SK-N-MC (cell line): ENCODE measurements at regions not wholly inside any gene's neighbourhood (a gene's known extent, or its start where the extent isn't known, plus 50 kb on each side); places are given as distances from the start of the nearest gene placed in this dataset.

Source experiments
- DNase-seq: peaks from one replicate; pipeline ENCODE4 v3.0.0-alpha.2; 2011; ENCODE audit warnings: low read depth, low spot score
- H3K27ac ChIP-seq: fragments of 200-600 bp; sonication (generic); 2 replicates; pipeline ENCODE4 v1.5.1; 2016; ENCODE audit warnings: mixed run types
- H3K36me3 ChIP-seq: fragments of 200-600 bp; sonication (generic); 2 replicates; pipeline ENCODE4 v1.6.1; 2017; ENCODE audit warnings: antibody characterized with exemption, low read length, mixed read lengths; ENCODE audit not compliant: insufficient read depth
- H3K4me3 ChIP-seq: fragments of 200-600 bp; sonication (generic); 2 replicates; pipeline ENCODE4 v1.5.1; 2016
- H3K9ac ChIP-seq: fragments of 200-600 bp; sonication (generic); 2 replicates; pipeline ENCODE4 v1.8.0; 2017; ENCODE audit warnings: mixed run types, mixed read lengths; ENCODE audit not compliant: insufficient read length
- H3K9me3 ChIP-seq: fragments of 200-600 bp; sonication (generic); 2 replicates; pipeline ENCODE4 v1.6.1; 2017; ENCODE audit warnings: low read depth, mild to moderate bottlenecking, antibody characterized with exemption, low read length, moderate library complexity, mixed read lengths
- EZH2 ChIP-seq: fragments of 200-600 bp; sonication (generic); IDR thresholded peaks from one replicate; pipeline ENCODE4 v1.6.1; 2017; ENCODE audit warnings: antibody characterized with exemption
- FOXP2 ChIP-seq: optimal IDR thresholded peaks from 2 replicates; pipeline ENCODE3; 2011; ENCODE audit warnings: mild to moderate bottlenecking, moderate library complexity; ENCODE audit not compliant: insufficient read depth; ENCODE audit errors: extremely low read length, control extremely low read depth
- POLR2AphosphoS5 ChIP-seq: IDR thresholded peaks from 2 replicates; pipeline ENCODE4 v1.6.1; 2012; ENCODE audit warnings: mild to moderate bottlenecking, low read depth, low read length, borderline replicate concordance

- no peak for DNase-seq
- TF ChIP-seq FOXP2 (no peak), EZH2 (no peak), POLR2AphosphoS5 (no peak)
Measured at GRCh38 chr5:116810951-116811350, 236.3 kb upstream of the SEMA6A start.

DNA sequence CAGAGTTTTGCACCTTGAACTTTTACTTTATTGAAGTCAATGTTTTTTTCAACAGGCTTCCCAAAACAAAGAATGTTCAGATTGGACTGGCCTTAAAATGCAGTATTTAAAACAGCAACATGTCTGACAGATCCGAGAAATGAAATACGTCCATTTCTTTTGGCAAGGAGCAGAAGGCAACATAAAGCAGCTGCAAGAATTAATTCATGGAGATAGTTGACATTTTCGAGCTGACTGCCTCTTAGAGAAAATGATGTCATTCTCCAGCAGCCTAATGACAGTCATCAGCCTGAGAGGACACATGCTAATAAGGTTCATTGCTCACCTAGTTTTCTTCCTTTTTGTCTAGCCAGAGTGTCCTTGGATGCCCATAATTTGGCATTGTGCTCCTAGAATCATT lies 232.2 kb upstream of the SEMA6A start:
- H3K36me3 ChIP-seq: no peaks in the 10 kb centered on the region
- H3K4me3 ChIP-seq: no peak overlapping the region
- TF ChIP-seq EZH2 (no peak), FOXP2 (no peak), POLR2AphosphoS5 (no peak)
- no peak for DNase-seq
- H3K9ac ChIP-seq: no peak overlapping the region
- no peak overlapping the region for H3K27ac ChIP-seq
- no peaks in the 10 kb centered on the region for H3K9me3 ChIP-seq

More at GRCh38 chr5:116810951-116811350, 236.3 kb upstream of the SEMA6A start:
- Histone ChIP-seq H3K9me3 (no peaks in the 10 kb centered on the region; the same call in 1 of the 2 replicates), H3K9ac (no peak overlapping the region), H3K4me3 (no peak overlapping the region), H3K27ac (no peak overlapping the region), H3K36me3 (no peaks in the 10 kb centered on the region)

GRCh38 chr5:116799401-116799800 lies 224.8 kb upstream of the SEMA6A start:
- DNase-seq: no peak
- no peaks in the 10 kb centered on the region for H3K36me3 ChIP-seq
- H3K9ac ChIP-seq: no peak overlapping the region
- H3K4me3 ChIP-seq: no peak overlapping the region
- H3K9me3 ChIP-seq: no peaks in the 10 kb centered on the region
- TF ChIP-seq EZH2 (no peak), POLR2AphosphoS5 (no peak), FOXP2 (no peak)
- no peak overlapping the region for H3K27ac ChIP-seq

- no peak for DNase-seq
Measured at GRCh38 chr5:116795189-116795588, 220.6 kb upstream of the SEMA6A start.

GRCh38 chr5:116789522-116789921 lies 214.9 kb upstream of the SEMA6A start:
- no peak for DNase-seq
- Histone ChIP-seq H3K4me3 (no peak overlapping the region), H3K27ac (no peak overlapping the region), H3K9me3 (no peaks in the 10 kb centered on the region; the same call in 1 of the 2 replicates), H3K36me3 (no peaks in the 10 kb centered on the region), H3K9ac (no peak overlapping the region)
- TF ChIP-seq EZH2 (no peak), POLR2AphosphoS5 (no peak), FOXP2 (no peak)

More at GRCh38 chr5:116795189-116795588, 220.6 kb upstream of the SEMA6A start:
- no peak for TF ChIP-seq FOXP2
- no peak for TF ChIP-seq POLR2AphosphoS5
- no peak for TF ChIP-seq EZH2
- Histone ChIP-seq H3K27ac (no peak overlapping the region), H3K36me3 (no peaks in the 10 kb centered on the region), H3K9me3 (no peaks in the 10 kb centered on the region), H3K9ac (no peak overlapping the region), H3K4me3 (no peak overlapping the region)

DNA sequence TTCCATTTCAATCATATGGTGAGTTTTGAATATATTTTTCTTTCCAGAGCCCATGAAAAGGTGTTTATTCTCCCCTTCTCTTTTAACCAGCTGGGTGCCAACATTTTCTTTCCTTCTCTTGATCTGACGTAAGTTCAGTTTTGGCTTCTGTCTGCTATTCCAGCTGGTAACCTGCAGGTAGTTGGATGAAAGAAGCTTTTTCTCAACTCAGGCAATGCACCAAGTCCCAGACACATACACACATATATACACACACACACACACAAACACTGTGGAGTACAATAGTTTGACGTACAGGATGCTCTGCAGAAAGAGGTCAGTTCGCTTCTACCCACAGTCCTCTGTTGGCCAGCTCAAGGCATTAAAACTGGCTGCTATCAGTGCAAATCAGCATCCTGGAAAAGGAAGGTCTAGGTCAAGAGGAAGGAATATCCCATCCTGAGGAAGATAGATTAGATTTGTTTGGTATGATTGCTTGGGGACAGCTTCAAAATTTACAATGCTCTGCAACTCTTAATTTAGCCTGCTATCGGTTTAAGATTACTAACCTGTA lies 214.3 kb upstream of the SEMA6A start:
- no peak overlapping the region for H3K9ac ChIP-seq
- TF ChIP-seq FOXP2: no peak
- no peak for TF ChIP-seq POLR2AphosphoS5
- TF ChIP-seq EZH2: no peak

GRCh38 chr5:116787570-116787969 lies 212.9 kb upstream of the SEMA6A start:
- no peaks in the 10 kb centered on the region for H3K36me3 ChIP-seq
- no peak overlapping the region for H3K9ac ChIP-seq
- no peaks in the 10 kb centered on the region; the same call in 1 of the 2 replicates for H3K9me3 ChIP-seq
- TF ChIP-seq POLR2AphosphoS5: no peak
- TF ChIP-seq FOXP2: no peak
- no peak for TF ChIP-seq EZH2
- no peak for DNase-seq
- H3K27ac ChIP-seq: no peak overlapping the region
- H3K4me3 ChIP-seq: no peak overlapping the region

More for the DNA sequence above, 214.3 kb upstream of the SEMA6A start:
- Histone ChIP-seq H3K4me3 (no peak overlapping the region), H3K9me3 (no peaks in the 10 kb centered on the region; the same call in 1 of the 2 replicates), H3K27ac (no peak overlapping the region), H3K36me3 (no peaks in the 10 kb centered on the region)
- DNase-seq: no peak

DNA sequence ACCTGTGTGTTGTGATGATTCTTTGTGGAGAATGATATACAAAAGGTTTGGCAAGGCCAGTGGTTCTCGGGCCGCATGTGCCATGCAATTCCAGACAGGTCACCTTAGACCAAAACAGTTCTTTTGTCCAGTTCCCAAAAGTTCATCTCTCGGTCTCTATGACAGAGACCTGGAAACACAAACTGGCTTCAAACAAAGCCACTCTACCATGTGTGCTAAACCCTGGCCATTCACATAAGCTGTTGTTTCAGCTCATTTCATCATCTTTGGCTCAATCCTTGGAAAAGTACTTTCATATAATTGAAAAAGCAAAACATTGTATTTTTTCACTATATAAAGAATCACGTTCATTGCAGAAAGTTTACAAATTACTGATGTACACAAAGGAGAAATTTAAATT lies 210.5 kb upstream of the SEMA6A start:
- no peak overlapping the region; the same call in 1 of the 2 replicates for H3K27ac ChIP-seq
- no peaks in the 10 kb centered on the region; the same call in 1 of the 2 replicates for H3K9me3 ChIP-seq
- TF ChIP-seq EZH2 (no peak), FOXP2 (no peak), POLR2AphosphoS5 (no peak)

DNA sequence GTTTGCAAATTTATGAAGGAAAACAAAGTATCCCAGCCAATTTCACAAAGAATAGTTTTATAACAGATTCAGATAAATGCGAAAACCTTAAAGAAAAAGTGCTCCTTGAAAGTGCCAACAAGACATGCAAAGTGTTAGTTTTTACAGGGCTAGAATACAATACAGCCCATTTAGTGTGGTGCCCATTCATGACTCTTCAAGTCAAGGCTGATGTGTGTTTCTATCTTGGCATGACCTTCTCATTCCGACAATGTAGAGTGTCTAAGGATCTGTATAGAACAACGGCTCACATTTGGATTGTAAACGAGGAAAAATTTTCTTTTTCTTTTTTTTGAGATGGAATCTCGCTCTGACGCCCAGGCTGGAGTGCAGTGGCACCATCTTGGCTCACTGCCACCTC lies 205.2 kb upstream of the SEMA6A start:
- DNase-seq: no peak
- H3K9me3 ChIP-seq: no peaks in the 10 kb centered on the region
- TF ChIP-seq FOXP2: no peak
- TF ChIP-seq POLR2AphosphoS5: no peak
- no peak for TF ChIP-seq EZH2

More for the DNA sequence above, 210.5 kb upstream of the SEMA6A start:
- no peak for DNase-seq
- Histone ChIP-seq H3K9ac (no peak overlapping the region), H3K36me3 (no peaks in the 10 kb centered on the region), H3K4me3 (no peak overlapping the region)

More for the DNA sequence above, 205.2 kb upstream of the SEMA6A start:
- no peak overlapping the region for H3K27ac ChIP-seq
- no peaks in the 10 kb centered on the region for H3K36me3 ChIP-seq
- no peak overlapping the region for H3K9ac ChIP-seq
- H3K4me3 ChIP-seq: no peak overlapping the region
